Activated CD4-positive, alpha-beta T cell treated with anti-CD3 and anti-CD28 coated beads, Interleukin-10, Interleukin-2, amounts not matched to agents 100 ng/mL and 50 ng/mL, durations not matched to agents 16 hours and 8 hours (primary cell): ENCODE measurements at regions not wholly inside any gene's neighbourhood (a gene's known extent, or its start where the extent isn't known, plus 50 kb on each side); places are given as distances from the start of the nearest gene placed in this dataset.
"Not testable (repeated sequence)": the region's sequence is repeated elsewhere in the genome, so short reads cannot be mapped to it uniquely, and the experiment has no call there.

Experiments
- DNase-seq: peaks from one replicate; pipeline ENCODE4 v3.0.0-alpha.2; 2020

GRCh38 chr5:7245121-7245651 is 150.8 kb upstream of the ADCY2 start:
- DNase-seq = no peak

DNA sequence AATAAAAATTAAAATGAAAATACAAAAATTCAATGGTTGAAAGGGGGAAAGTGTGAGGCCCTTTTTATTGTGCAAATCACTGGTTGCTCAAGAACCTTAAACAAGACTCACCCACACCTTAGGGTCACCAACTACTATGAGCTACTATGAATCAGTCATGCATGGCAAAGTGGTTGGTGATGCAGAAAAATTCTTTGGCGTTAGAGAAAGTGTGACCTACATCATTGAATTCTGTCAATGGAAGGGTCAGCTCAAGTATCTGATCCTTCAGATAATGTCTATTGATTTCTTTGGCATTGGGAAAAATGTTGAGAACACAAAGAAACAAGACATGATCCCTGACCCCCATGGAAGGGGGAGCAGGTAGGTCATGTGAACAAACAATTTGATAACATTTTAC is 149.7 kb upstream of the ADCY2 start:
- no peak for DNase-seq

GRCh38 chr5:7250004-7250403 is 145.9 kb upstream of the ADCY2 start:
- no peak for DNase-seq

DNA sequence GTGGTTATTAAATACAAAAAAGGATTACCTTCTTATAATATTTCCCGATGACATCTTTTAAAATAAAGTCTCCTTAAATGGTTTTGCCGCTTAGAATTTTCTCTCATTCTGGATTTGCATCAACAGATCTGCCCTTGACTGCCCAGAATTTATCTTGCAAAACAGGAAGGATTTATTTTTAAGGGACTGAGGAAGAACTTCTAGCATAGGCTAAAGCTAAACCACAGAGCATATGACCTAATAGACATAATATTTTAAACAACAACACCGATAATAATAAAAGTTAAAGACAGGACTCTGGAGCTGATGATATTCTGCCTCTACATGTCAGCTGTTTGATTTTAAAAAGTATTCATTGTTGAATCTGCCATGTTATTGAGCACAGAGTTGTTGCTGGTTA is 145.3 kb upstream of the ADCY2 start:
- DNase-seq = no peak

DNA sequence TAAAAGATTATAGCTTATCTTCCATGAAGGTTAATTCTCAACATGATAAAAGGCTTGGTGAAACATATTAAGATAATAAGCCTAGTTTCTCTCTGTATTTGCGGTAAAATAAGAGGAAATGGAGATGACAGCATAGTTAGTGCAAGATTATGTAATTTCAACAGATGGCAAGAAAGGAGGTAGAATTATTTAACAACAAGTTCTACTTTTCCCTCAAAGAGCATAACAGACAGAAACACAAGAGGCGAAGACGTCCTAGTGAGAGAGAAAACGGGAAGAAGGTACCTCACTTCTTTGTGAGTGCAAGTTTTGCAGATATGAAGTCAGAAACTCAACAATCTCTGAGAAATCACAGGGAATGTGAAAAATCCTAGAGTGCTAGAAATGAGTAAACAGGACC is 144.8 kb upstream of the ADCY2 start:
- no peak for DNase-seq

GRCh38 chr5:7261049-7261448 is 134.9 kb upstream of the ADCY2 start:
- peak; percentile 22 for DNase-seq

DNA sequence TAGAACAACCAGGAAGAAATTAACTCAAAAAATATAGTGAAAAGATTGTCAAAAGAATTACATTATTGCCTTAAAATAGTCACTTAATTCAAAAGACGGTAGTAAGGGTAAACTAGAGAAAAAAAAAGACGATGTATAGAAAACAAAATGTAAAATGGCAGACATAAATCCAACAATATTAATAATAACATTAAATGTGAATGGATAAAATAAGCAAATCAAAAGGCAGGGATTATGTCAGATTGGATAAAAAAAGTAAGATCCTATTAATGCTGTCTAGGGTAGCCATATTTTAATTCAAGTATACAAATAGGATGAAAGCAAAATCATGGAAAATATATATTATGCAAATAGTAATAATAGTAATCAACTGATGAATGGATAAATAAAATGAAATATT is 134.0 kb upstream of the ADCY2 start:
- no peak for DNase-seq

DNA sequence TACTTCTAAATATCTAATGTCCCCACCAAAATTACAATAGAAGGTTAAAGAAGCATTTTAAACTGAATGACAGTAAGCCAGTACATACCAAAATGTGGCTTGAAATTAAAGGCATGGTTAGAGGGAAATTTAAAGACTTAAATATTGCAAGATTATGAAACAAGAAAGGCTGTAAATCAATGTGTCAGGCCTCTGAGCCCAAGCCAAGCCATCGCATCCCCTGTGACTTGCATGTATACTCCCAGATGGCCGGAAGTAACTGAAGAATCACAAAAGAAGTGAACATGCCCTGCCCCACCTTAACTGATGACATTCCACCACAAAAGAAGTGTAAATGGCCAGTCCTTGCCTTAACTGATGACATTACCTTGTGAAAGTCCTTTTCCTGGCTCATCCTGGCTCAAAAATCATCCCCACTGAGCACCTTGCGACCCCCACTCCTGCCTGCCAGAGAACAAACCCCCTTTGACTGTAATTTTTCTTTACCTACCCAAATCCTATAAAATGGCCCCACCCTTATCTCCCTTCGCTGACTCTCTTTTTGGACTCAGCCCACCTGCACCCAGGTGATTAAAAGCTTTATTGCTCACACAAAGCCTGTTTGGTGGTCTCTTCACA is 132.4 kb upstream of the ADCY2 start:
- DNase-seq = not testable (repeated sequence)

- DNase-seq = not testable (repeated sequence)
Observed at GRCh38 chr5:7265776-7266175, 130.2 kb upstream of the ADCY2 start.

DNA sequence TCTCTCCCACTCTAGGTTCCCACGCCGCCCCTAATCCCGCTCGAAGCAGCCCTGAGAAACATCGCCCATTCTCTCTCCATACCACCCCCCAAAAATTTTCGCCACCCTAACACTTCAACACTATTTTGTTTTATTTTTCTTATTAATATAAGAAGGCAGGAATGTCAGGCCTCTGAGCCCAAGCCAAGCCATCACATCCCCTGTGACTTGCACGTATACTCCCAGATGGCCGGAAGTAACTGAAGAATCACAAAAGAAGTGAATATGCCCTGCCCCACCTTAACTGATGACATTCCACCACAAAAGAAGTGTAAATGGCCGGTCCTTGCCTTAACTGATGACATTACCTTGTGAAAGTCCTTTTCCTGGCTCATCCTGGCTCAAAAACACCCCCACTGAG is 127.2 kb upstream of the ADCY2 start:
- not testable (repeated sequence) for DNase-seq

- no peak for DNase-seq
Observed at GRCh38 chr5:7269591-7270274, 126.2 kb upstream of the ADCY2 start.

DNA sequence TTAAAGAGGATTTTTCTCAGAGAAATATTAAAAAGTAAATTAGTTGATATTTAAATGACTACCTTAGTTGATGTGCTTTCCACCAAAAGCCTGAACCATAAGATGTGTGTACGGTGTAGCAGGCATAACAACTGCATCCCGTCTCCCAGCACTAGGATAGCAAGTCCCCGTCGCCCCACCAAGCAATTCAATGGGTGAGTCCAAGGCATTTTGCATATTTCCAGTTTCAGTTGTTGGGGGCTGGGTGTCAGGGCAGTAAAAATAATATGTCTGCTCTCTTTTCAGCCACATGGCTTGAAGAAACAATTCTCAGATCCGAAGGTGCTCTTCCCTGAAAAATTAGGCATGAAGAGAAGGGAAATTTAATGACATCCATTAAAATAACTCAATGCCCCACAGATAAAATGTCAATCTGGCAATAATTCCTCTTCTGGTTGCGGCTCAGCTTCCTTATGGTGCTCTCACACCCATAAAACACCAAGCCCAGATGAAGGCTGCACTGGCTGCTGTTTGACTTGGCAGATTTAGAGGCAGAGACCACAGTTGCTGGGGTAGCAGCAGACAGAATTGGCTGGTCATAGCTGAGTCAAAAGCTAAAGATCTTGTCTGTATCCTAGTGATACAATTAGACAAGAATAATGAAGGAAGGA is 124.4 kb upstream of the ADCY2 start:
- no peak for DNase-seq

- no peak for DNase-seq
Observed at GRCh38 chr5:7272408-7272965, 123.5 kb upstream of the ADCY2 start.

- DNase-seq = no peak
Observed at GRCh38 chr5:7274203-7274602, 121.7 kb upstream of the ADCY2 start.

GRCh38 chr5:7289634-7290033 is 106.3 kb upstream of the ADCY2 start:
- not testable (repeated sequence) for DNase-seq

DNA sequence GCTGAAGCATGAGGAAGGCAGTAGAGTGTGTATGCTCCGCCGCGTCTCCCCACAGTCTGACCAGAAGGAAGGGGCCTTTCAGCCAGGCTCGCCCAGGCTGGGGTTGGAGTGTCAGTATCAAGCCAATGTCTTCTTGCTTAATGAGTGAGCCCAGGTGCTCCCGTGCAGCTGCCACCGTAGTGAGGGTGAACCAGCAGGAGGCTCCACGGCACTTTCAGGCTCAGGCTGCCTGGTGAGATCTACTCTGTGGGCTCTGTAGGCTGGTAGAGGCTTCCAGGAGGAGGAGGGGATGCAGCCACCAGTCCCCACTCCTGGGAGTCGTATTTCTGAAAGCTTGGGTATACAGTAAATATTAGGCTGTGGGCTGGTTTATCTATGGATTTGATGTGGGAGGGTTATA is 98.1 kb upstream of the ADCY2 start:
- not testable (repeated sequence) for DNase-seq

DNA sequence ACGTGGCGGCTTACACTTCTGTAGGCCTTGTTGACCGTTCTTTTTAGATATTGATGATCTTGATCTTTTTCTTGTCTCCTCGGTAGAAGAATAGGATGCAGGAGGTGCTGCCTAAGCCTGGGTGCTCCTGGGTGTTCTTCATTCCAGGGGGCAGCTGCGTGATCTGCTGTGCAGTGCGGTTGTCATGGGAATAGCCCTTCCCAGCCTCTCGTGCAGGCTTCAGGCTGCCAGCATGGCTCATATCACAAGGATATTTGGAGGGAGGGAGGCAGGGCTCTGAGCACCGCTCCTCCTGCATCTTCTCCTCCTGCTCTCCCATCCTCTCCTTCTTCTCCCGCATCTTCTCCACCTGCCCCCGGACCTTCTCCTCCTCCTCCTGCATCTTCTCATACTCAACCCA is 96.2 kb upstream of the ADCY2 start:
- DNase-seq = not testable (repeated sequence)

DNA sequence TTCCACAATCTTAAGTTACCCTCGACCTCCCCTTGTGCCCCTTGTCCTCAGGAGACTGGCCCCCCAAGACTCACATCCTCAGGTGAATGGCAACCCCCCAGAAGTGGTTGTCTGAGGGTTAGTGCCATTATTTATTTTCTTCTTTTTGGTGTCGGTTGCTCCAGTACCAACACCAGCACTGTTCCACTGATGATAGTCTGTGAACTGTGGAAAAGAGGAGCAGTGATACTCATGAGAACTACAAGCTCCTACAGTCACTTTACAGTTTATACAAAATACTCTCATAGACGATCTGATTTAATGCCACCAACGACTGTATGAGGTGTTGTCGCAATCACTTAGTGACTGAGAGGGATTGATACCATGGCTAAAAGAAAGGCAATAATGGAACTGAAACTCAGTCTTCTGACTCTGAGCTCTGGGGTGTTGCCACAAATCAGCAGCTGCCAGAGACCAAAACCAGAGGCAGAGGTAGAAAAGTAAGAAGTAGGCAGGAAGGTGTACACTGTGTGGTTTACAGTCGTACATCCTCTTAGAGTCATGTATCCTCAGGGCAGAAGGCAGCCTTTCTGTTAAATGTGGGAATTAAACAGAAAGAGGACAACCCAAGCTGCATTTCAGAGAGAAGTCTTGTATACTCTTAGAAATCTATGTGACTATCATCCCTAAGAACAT is 90.8 kb upstream of the ADCY2 start:
- not testable (repeated sequence) for DNase-seq

- DNase-seq = not testable (repeated sequence)
Observed at GRCh38 chr5:7306556-7306955, 89.4 kb upstream of the ADCY2 start.

- DNase-seq = not testable (repeated sequence)
Observed at GRCh38 chr5:7307709-7308108, 88.2 kb upstream of the ADCY2 start.

- DNase-seq = not testable (repeated sequence)
Observed at GRCh38 chr5:7309715-7310114, 86.2 kb upstream of the ADCY2 start.

DNA sequence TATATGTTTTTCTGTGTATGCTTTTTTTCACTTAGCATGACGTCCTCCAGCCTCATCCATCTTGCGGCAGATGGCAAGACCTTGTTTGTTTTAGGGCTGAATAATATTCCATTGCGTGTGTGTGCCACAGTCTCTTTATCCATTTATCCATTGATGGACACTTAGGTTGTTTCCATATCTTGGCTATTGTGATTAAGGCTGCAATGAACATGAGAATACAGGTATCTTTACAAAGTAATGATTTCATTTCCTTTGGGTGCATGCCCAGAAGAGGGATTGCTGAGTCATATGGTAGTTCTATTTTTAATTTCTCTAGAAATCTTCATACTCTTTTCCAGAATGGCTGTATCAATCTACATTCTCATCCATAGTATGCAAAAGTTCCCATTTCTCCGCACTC is 85.3 kb upstream of the ADCY2 start:
- DNase-seq = not testable (repeated sequence)

GRCh38 chr5:7315118-7315517 is 80.8 kb upstream of the ADCY2 start:
- no peak for DNase-seq
